Spleen (tissue), 11 donors: ENCODE measurements at regions not wholly inside any gene's neighbourhood (a gene's known extent, or its start where the extent isn't known, plus 50 kb on each side); places are given as distances from the start of the nearest gene placed in this dataset.

Source experiments
- DNase-seq: peaks from one replicate; pipeline ENCODE4 v3.0.0-alpha.2; 2020
- H3K27ac ChIP-seq, 8 donors: fragments of 200-600 bp; sonication (generic) in 7 of 8; 1 replicate in 4 of 8; 2 replicates in 4 of 8; pipeline versions ENCODE4 v1.5.0 to v1.8.0; 2016 to 2021; ENCODE audit warnings: inconsistent platforms in 4 of 8, mild to moderate bottlenecking in 4 of 8, moderate library complexity in 1 of 8
- H3K27me3 ChIP-seq, 7 donors: fragments of 200-600 bp; sonication (generic) in 6 of 7; replicated peaks in 1 of 7; 1 replicate in 4 of 7; 2 replicates in 3 of 7; pipeline versions ENCODE4 v1.5.0 to v1.8.0; 2016 to 2021; ENCODE audit warnings: inconsistent platforms in 3 of 7, mild to moderate bottlenecking in 1 of 7
- H3K36me3 ChIP-seq, 6 donors: fragments of 200-600 bp; sonication (generic) in 5 of 6; 1 replicate in 4 of 6; 2 replicates in 2 of 6; pipeline versions ENCODE4 v1.5.0 to v1.8.0; 2016 to 2021; ENCODE audit warnings: inconsistent platforms in 2 of 6
- H3K4me1 ChIP-seq, 6 donors: fragments of 200-600 bp; sonication (generic) in 5 of 6; 1 replicate in 3 of 6; 2 replicates in 3 of 6; pipeline versions ENCODE4 v1.5.0 to v1.8.0; 2016 to 2021; ENCODE audit warnings: inconsistent platforms in 3 of 6
- H3K4me3 ChIP-seq, 8 donors: fragments of 200-600 bp; sonication (generic) in 7 of 8; 1 replicate in 4 of 8; 2 replicates in 4 of 8; pipeline versions ENCODE4 v1.5.0 to v1.8.0; 2016 to 2021; ENCODE audit warnings: inconsistent platforms in 4 of 8, mild to moderate bottlenecking in 4 of 8, moderate library complexity in 2 of 8
- H3K9me3 ChIP-seq, 8 donors: fragments of 200-600 bp; sonication (generic) in 7 of 8; 1 replicate in 4 of 8; 2 replicates in 4 of 8; pipeline versions ENCODE4 v1.5.0 to v1.8.0; 2016 to 2021; ENCODE audit warnings: inconsistent platforms in 4 of 8
- CTCF ChIP-seq, 11 experiments: fragments of 200-600 bp in 7 of 11; fragments of 450-650 bp in 4 of 11; sonication (generic) in 4 of 11; IDR thresholded peaks in 8 of 11; conservative IDR thresholded peaks in 3 of 11; 1 replicate in 7 of 11; 2 replicates in 4 of 11; pipeline versions ENCODE4 v1.4.0 to v1.8.0; 2016 to 2021; ENCODE audit warnings: antibody characterized with exemption in 11 of 11, inconsistent platforms in 4 of 11, mild to moderate bottlenecking in 1 of 11
- POLR2A ChIP-seq, 3 donors: fragments of 450-650 bp; IDR thresholded peaks; one replicate each; pipeline ENCODE4 v1.5.1; 2017; ENCODE audit warnings: antibody characterized with exemption in 3 of 3, mild to moderate bottlenecking in 1 of 3
- POLR2AphosphoS5 ChIP-seq, 3 donors: sonication (generic); formaldehyde crosslinking; IDR thresholded peaks; one replicate each; pipeline ENCODE4 v1.5.1; 2017; ENCODE audit warnings: antibody characterized with exemption in 3 of 3
- WGBS, 5 donors: extraction: QIAGEN DNeasy Blood & Tissue Kit in 3 of 5; methylation state at CpG; one replicate each; pipeline versions ENCODE4 v1.1.5 to v1.1.7; 2013 to 2018; 5-methylcytosine and 5-hydroxymethylcytosine counted together
- intact Hi-C: fragments of 100-400 bp; cut with DNase I; formaldehyde crosslinking; loops from one replicate; pipeline ENCODE4 v1.15.0; 2023; ENCODE audit warnings: low total_unique reads
- donor health status: healthy with polysubstance abuse.
- donor health status: DM: no; HTN: no; CAD: no; lungs with moderate emphysema.
- donor health status: DM: no; HTN: no; CAD: no.
- donor health status: Bipolar disorder and iron deficiency.
- donor health status: healthy.
- donor health status: DM: no; HTN: no; CAD: no.
- donor health status: DM: yes; HTN: yes; CAD: no.

DNA sequence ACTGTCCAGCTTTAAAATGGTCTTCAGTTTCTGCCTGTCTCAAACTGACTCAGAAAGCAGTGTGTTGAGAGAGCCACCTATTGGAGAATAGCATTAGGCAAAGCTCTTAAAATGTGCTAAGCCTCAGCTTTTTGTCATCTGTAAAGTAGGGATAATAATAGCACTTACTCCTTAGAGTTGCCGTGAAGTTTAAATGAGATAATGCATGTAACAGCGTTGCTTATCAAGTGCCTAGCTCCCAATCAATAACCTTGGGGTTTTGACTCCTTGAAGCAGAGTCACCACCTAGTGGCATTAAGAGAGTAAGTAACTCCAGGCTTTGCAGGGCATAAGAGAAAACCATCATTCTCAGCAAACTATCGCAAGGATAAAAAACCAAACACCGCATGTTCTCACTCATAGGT is 163.3 kb downstream of the HS3ST2 start:
- Histone ChIP-seq H3K36me3 (no peaks in the 10 kb centered on the region), H3K27me3 (peaks cover 0 to 30% (median 0%) of the 10 kb centered on the region in 7 donors), H3K9me3 (peaks cover 0 to 5% (median 1%) of the 10 kb centered on the region in 8 donors), H3K4me1 (no peaks in the 10 kb centered on the region), H3K4me3 (no peak overlapping the region), H3K27ac (no peak overlapping the region)
- intact Hi-C loops, result no loop called here
- DNase-seq, result no peak
- no peak for TF ChIP-seq POLR2A (IDR thresholded peaks at IDR 0.05)
- TF ChIP-seq CTCF (IDR thresholded peaks at IDR 0.05 in 8 of 11, conservative IDR thresholded peaks at IDR 0.05 in 3 of 11), result peak in 1 of 11 experiments; percentile 20
- no peak for TF ChIP-seq POLR2AphosphoS5 (IDR thresholded peaks at IDR 0.05)
- WGBS, 5 donors, result 49 to 64% (median 58%) methylated on average over 4 of the region's 4 CpGs

DNA sequence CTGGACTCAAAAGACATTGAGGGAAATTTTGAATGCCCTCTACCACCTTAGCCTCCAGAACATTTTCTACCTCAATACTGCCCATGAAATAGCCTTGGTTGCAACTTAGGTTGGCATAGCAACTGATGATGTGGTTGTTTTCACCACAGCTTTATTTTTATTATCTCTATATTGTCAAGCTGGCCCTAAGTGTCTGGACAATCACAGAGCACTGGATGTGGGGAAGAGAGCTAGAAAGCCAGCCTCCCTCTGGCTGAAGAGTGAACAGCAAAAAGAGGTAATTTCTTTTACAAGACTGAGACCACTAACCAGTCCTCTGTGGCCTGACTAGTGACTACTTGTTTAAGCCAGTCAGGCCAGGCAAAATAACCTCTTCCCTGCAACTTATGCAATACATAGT is 159.6 kb downstream of the HS3ST2 start:
- no peaks in the 10 kb centered on the region for H3K4me1 ChIP-seq
- intact Hi-C loops, result no loop called here
- no peaks in the 10 kb centered on the region for H3K9me3 ChIP-seq
- H3K4me3 ChIP-seq, result no peak overlapping the region
- peaks cover 0 to 20% (median 0%) of the 10 kb centered on the region in 7 donors for H3K27me3 ChIP-seq
- H3K36me3 ChIP-seq, result no peaks in the 10 kb centered on the region
- no peak for TF ChIP-seq CTCF (IDR thresholded peaks at IDR 0.05 in 8 of 11, conservative IDR thresholded peaks at IDR 0.05 in 3 of 11)
- TF ChIP-seq POLR2A (IDR thresholded peaks at IDR 0.05), result no peak
- TF ChIP-seq POLR2AphosphoS5 (IDR thresholded peaks at IDR 0.05), result no peak
- H3K27ac ChIP-seq, result no peak overlapping the region
- DNase-seq, result no peak

DNA sequence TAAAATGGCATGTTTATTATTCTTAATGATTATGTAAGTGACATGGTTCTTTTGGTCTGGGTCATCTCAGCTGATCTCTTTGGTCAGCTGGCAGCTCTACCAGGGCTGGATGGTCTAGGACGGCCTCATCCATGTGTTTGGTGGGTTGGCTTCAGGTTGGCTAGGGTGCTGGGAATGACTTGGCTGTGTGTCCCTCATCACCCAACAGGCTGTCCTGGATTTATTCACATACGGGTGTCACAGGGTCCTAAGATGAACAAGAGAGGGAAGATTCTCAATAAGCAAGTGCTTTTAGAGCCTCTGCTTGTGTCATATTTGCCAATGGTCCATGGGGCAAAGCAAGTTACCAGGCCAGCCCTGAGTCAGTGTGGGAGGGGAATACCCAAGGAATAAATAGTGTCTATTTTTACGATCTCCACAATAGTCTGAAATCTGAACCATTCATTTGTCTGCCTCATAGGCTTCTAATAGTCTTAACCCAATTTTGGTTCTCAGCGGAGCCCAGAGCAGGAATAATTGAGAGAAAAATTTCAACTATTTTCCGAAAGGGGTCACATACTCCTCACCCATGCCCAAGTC is 157.5 kb downstream of the HS3ST2 start:
- TF ChIP-seq CTCF (IDR thresholded peaks at IDR 0.05 in 8 of 11, conservative IDR thresholded peaks at IDR 0.05 in 3 of 11) (no peak), POLR2A (IDR thresholded peaks at IDR 0.05) (no peak), POLR2AphosphoS5 (IDR thresholded peaks at IDR 0.05) (no peak)
- intact Hi-C loops, result no loop called here
- H3K27me3 ChIP-seq, result peaks cover 0 to 5% (median 0%) of the 10 kb centered on the region in 7 donors
- no peaks in the 10 kb centered on the region for H3K9me3 ChIP-seq
- H3K36me3 ChIP-seq, result no peaks in the 10 kb centered on the region
- no peak overlapping the region for H3K27ac ChIP-seq
- no peak overlapping the region for H3K4me3 ChIP-seq
- no peak for DNase-seq
- 78 to 94% (median 94%) methylated on average over 5 of the region's 5 CpGs for WGBS, 5 donors
- no peaks in the 10 kb centered on the region for H3K4me1 ChIP-seq

DNA sequence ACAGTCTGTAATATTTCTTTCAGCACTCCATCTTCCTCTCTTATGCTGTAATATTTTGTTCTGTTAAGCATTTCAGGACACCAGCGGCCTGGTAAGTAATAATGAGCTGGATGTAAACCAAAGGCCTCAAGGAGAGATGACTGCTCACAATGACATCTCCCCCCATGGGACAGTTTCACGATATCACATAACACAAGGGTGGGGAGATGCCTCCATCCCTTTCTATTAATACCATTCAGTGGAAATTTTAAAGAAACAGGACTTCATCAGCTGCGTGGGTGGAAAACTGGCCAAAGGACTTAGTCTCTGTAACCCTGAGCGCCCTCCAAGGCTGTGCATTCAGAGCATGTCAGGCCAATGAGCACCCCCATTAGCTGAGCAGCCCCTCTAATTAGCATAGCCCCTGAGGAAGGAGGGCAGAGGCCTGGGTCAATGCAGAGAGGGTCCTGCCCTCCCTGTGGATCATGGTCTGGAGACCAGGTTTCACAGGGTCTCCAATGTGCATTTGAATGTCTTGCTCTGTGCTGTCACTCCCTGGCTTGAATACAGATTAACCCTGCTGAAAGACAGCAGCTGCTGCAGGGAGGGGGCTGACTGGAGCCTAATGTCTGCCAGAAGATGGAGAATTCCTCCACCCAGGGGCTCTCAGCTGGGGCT is 156.4 kb downstream of the HS3ST2 start:
- Histone ChIP-seq H3K4me1 (no peaks in the 10 kb centered on the region), H3K27ac (no peak overlapping the region), H3K4me3 (no peak overlapping the region), H3K36me3 (no peaks in the 10 kb centered on the region), H3K27me3 (peaks cover 0 to 4% (median 0%) of the 10 kb centered on the region in 7 donors), H3K9me3 (no peaks in the 10 kb centered on the region)
- intact Hi-C loops, result no loop called here
- WGBS, 5 donors, result 39 to 56% (median 54%) methylated on average over 4 of the region's 4 CpGs
- DNase-seq, result no peak
- no peak for TF ChIP-seq POLR2A (IDR thresholded peaks at IDR 0.05)
- TF ChIP-seq POLR2AphosphoS5 (IDR thresholded peaks at IDR 0.05), result no peak
